ENCODE measurements at regions not wholly inside any gene's neighbourhood (a gene's known extent, or its start where the extent isn't known, plus 50 kb on each side); places are given as distances from the start of the nearest gene placed in this dataset.

GRCh38 chr3:117751651-117752050 is 1042.1 kb downstream of the TUSC7 start:
- TF ChIP-seq POLR2A (IDR thresholded peaks at IDR 0.05) (no peak), CTCF (IDR thresholded peaks at IDR 0.05) (no peak)

Data from adrenal gland (tissue), 5 donors.